ENCODE measurements at regions not wholly inside any gene's neighbourhood (a gene's known extent, or its start where the extent isn't known, plus 50 kb on each side); places are given as distances from the start of the nearest gene placed in this dataset.

- Histone ChIP-seq H3K9me3 (replicated peaks; ENCODE audit: control insufficient read depth, insufficient read depth, low read length) (no peaks in the 10 kb centered on the region), H3K4me2 (ENCODE audit: insufficient read depth, low read length) (no peak overlapping the region), H3K36me3 (ENCODE audit: control insufficient read depth in 2 of 2, extremely low read depth in 1 of 2, insufficient read depth in 2 of 2, low read length in 2 of 2) (no peaks in the 10 kb centered on the region), H3K9ac (replicated peaks; ENCODE audit: extremely low read depth, insufficient read depth, low read length) (no peak overlapping the region), H3K4me3 (replicated peaks in 1 of 3; ENCODE audit: insufficient read depth in 1 of 3, low read depth in 1 of 3, low read length in 3 of 3) (no peak overlapping the region), H3K27me3 (ENCODE audit: control insufficient read depth in 2 of 2, insufficient read depth in 2 of 2, low read length in 2 of 2) (no peaks in the 10 kb centered on the region), H3K27ac (ENCODE audit: insufficient read depth, low read depth, low read length) (no peak overlapping the region), H4K20me1 (replicated peaks; ENCODE audit: control insufficient read depth, extremely low read depth, insufficient read depth, low read length) (no peaks in the 10 kb centered on the region), H3K9me1 (replicated peaks; ENCODE audit: control insufficient read depth, extremely low read depth, insufficient read depth, low read length) (no peaks in the 10 kb centered on the region), H3K79me2 (ENCODE audit: control insufficient read depth, insufficient read depth, low read length) (no peaks in the 10 kb centered on the region), H2AFZ (ENCODE audit: low read depth, low read length) (no peak overlapping the region), H3K4me1 (ENCODE audit: control insufficient read depth, extremely low read depth, insufficient read depth, low read length) (no peaks in the 10 kb centered on the region)
- intact Hi-C loops (cut with micrococcal nuclease) (no loop called here), dilution Hi-C loops (cut with MboI; ENCODE audit: extremely low pct_ligation_motif_present, low sequenced_read_pairs) (no loop called here)
- no peak for TF ChIP-seq MAX (IDR thresholded peaks at IDR 0.05; ENCODE audit: insufficient read depth, insufficient read length)
- no peak for TF ChIP-seq POLR2A (IDR thresholded peaks at IDR 0.05; ENCODE audit: low read depth, low read length)
- TF ChIP-seq CTCF (IDR thresholded peaks at IDR 0.05; ENCODE audit: extremely low read depth in 1 of 2, insufficient read depth in 1 of 2, low read depth in 1 of 2, low read length in 2 of 2), result no peak
- no peak for TF ChIP-seq JUN (IDR thresholded peaks at IDR 0.05; ENCODE audit: borderline replicate concordance, insufficient read depth, insufficient read length, low read depth)
- no peak for TF ChIP-seq POLR2AphosphoS5 (IDR thresholded peaks at IDR 0.05; ENCODE audit: insufficient read depth, low read depth, low read length)
- TF ChIP-seq FOS (IDR thresholded peaks at IDR 0.05; ENCODE audit: borderline replicate concordance, insufficient read depth, low read length), result no peak
- no peak for TF ChIP-seq MYC (IDR thresholded peaks at IDR 0.05; ENCODE audit: low read depth, low read length)
- no peak for TF ChIP-seq EZH2 (IDR thresholded peaks at IDR 0.05; ENCODE audit: borderline replicate concordance, low read depth, low read length, severe bottlenecking)
- no peak for TF ChIP-seq GATA2 (IDR thresholded peaks at IDR 0.05; ENCODE audit: insufficient read depth, insufficient read length, low read depth, low read length)
- no peak for DNase-seq (ENCODE audit: low read depth, low spot score)
- CTCF ChIA-PET, result no interaction called here
- POLR2A ChIA-PET, result no interaction called here
- no peak for FAIRE-seq
- BruUV-seq (replicated peaks), result no TSS peak
Observed at GRCh38 chr14:71486279-71486678, 445.9 kb upstream of the RGS6 start.
